ENCODE measurements at regions not wholly inside any gene's neighbourhood (a gene's known extent, or its start where the extent isn't known, plus 50 kb on each side); places are given as distances from the start of the nearest gene placed in this dataset.
"Not testable (repeated sequence)": the region's sequence is repeated elsewhere in the genome, so short reads cannot be mapped to it uniquely, and the experiment has no call there.

DNA sequence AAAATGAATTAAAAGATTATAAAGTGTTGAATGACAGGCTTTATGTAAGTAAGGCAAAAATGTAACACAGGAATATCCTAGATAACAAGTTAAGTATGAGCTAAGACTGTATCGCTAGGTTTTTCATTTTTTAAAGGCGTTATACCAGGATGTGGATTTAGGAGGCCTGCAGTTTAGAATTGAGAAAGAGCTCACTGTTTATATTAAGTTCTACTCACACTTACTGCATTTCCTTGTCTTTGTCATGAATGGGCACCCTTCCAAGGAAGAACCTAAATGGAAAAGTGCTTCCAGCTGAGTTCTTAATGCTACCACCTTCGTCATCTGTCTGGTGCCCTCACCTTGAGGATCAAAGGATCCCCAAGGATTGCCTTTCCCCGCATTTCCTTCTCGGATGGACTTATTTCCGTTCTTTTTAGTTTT is 148.7 kb downstream of the SOX4 start:
- no peak for DNase-seq (ENCODE audit: low spot score)

DNA sequence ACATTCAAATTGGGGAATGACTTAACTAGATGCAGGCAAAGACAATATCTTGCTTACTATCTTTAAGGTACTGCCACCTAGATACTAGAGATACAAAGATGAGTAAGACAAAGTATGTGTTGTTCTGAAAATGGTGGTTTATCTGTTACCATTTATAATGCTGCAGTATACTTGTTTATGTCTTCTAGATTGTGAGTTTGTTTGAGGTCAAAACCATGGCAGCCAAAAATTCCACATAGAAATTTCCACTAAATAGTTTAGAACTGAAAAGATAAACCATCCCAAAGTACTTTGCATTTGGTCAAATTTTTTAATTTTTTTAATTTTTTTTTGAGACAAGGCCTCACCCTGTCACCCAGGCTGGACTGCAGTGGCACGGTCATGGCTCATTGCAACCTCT is 150.8 kb downstream of the SOX4 start:
- no peak for DNase-seq (ENCODE audit: low spot score)

- DNase-seq (ENCODE audit: low spot score) = no peak
Observed at GRCh38 chr6:21745543-21746337, 152.2 kb downstream of the SOX4 start.

DNA sequence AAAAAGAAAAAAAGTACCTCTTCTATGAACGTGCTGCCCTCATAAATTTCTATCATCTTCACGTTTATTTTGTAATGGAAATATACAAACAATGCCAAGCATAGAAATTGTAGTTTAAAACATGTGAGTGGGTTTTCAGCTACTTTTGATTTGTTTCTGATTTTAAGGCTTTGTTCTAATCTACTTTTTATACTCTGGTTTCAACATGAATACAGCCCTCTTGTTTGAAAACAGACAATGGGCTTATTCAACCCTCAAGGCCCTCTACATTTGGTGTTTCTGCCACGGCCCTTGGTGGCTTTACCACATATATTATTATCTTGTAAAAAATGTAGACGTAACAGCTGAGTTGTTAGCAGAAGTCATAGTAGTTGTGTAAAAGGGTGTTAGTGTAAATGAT is 153.9 kb downstream of the SOX4 start:
- no peak for DNase-seq (ENCODE audit: low spot score)

DNA sequence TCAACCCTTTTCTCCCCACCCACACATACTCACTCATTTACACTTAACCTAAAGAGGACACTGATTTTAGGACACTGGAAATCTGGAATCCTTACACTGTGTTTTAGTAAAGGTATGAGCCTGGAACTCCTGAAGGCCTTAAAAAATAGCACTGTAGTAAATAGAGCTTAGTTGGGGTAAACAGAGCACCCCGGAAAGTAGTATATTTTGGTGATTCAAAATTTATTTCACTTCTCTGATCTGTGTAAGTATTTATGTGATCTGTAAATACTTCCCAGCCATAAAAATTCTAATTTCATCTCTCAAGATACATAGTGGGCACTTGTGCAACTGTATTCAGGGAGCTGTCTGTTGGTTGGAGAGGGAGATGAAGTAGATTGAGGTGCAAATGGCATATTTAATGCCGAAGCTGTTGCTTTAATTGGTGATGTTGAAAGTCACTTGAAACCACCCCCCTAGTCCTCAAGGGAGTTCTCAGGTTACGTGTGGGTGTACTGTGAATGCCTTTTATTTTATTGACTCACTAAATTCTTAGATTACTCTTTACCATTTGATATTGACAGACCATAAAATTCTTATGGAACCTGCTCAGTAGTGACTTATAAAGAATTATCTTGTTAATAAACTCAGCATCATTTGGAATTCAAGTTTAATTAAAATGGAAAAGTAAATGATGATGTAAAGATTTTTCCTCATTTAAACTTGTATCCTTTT is 154.9 kb downstream of the SOX4 start:
- DNase-seq (ENCODE audit: low spot score) = no peak

GRCh38 chr6:21749754-21750153 is 156.2 kb downstream of the SOX4 start:
- peak; percentile 75 for DNase-seq (ENCODE audit: low spot score)

- no peak for DNase-seq (ENCODE audit: low spot score)
Observed at GRCh38 chr6:21750575-21750974, 157.0 kb downstream of the SOX4 start.

DNA sequence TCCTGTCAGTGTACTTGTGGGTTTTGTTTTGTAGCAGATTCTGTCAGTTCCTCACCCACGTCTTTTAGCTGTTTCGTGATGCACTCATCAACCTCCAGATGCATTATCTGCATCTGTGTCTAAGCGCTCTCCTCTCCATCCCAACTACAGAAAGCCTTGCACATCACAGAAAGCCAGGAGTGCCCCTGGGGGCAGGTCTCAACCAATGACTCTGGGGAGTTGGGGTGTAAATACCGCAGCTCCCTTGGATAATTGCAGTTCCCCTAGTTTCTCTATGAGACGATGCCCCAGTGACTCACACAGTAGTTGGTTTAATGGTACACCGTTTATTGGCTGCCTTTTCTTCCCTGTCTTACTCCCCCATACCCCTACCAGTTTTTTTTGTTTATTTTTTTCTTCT is 158.1 kb downstream of the SOX4 start:
- DNase-seq (ENCODE audit: low spot score) = no peak

DNA sequence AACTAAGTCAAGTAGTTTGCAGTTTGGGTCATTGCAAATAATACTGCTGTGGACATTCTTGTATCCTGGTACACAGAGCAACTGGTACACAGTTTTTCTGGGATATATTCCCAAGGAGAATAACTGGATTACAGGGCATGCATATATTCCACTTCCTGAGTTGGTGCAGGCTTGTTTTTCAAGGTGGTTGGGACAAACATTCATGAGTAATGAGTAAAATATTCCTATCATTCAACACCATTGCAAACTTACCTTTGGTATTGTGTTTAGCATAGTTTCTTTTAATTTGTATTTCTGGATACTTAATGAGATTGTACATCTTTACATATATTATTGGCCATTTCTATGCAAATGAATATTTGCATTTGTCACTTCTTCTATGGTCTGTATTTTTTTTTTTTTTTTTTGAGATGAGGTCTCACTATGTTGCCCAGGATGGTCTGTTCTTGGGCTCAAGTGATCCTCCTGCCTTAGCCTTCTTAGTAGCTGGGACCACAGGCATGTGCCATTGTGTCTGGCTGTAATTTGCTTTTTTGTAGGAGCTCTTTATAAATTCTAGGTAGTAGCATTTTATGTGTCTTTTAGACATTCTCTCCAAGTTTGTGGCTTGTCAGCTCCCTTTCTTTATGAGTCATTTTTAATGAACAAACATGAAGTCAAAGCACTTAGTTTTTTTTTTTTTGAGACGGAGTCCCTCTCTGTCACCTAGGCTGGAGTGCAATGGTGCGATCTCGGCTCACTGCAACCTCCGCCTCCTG is 158.7 kb downstream of the SOX4 start:
- DNase-seq (ENCODE audit: low spot score) = no peak

DNA sequence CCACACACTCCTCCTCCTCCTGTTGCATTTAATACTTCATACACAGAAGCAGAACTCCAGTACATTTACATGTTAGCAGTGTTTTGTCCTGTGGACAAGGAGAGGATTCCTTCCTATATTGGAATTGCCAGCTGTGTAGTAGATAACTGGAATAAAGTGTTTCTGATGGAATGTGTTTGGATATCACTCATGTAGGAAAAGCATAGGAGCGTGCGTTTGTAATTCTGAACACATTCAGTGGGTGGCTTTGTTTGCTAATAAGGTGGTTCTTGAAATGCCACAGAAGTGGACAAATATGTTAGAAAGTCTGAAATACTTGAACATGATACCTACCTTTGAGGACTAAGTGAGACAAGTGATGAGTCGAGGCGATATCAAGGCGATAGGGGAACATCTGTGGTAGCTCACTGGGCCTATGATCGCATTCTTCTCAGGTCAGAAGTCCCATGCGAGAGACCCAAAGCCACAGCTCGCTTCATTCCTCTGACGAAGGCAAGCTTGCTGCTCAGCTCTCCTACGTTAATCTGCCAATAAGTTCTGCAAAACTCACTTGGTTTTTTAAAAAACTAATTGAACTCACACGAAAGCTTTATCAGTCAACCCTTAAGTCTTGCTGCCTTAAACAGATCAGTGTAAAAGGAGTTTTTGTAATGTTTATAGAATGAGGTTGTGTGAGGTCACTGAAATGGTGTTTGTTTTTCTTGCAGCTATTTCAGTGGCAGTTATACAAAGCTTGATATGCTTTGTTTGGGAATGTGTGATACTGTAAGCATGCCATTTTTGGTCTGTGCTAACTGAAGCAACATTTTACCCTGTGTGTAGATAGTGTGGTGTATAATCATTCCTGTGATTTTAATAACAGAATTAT is 159.9 kb downstream of the SOX4 start:
- peak; percentile 19 for DNase-seq (ENCODE audit: low spot score)

DNA sequence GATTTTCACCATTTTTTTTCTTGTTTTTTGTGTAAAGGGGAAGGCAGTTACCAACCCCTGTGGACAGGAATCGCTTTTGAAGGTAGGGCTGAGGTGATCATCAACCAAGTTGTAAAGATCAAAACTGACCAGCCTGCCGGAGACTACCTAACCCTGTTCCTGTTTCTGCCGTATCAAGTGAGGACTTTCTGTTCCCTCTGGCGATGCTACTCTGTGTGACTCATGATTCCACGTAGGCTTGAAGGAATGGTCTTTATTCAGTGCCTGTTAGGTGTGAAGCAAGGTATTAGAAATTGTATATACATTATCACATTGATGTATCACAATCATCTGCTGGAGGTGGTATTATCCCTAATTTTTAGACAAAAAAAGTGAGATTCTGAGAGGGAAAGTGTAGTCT is 161.3 kb downstream of the SOX4 start:
- DNase-seq (ENCODE audit: low spot score) = no peak

- DNase-seq (ENCODE audit: low spot score) = no peak
Observed at GRCh38 chr6:21756487-21756886, 162.9 kb downstream of the SOX4 start.

DNA sequence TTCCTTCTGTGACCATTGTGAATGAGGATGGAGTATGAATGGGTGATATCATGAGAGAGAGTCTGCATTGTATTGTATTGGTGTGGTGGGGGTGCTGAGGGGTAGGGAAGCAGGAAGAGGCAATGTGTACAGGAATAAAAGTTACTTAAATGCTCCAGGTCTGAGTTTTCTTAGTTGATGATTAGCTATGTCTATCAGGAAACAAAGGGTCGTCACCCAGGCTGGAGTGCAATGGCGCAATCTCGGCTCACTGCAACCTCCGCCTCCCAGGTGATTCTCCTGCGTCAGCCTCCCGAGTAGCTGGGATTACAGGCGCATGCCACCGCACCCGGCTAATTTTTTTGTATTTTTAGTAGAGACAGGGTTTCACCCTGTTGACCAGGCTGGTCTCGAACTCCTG is 163.8 kb downstream of the SOX4 start:
- not testable (repeated sequence) for DNase-seq (ENCODE audit: low spot score)

DNA sequence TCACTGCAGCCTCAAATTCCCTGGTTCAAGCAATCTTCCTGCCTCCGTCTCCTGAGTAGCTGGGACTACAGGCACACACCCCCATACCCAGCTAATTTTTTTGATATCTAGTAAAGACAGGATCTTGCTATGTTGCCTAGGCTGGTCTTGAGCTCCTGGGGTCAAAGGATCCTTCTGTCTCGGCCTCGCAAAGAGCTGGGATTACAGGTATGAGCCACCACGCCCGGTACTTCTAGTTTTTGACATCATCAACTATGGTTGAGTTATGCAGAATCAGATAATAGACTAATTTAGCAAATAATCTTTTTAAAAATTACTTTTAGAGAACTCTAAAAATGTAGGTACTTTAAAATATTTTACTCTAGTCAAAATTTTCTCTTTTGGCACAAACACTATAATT is 166.2 kb downstream of the SOX4 start:
- DNase-seq (ENCODE audit: low spot score) = no peak

GRCh38 chr6:21761053-21761730 is 167.6 kb downstream of the SOX4 start:
- DNase-seq (ENCODE audit: low spot score) = not testable (repeated sequence)

- DNase-seq (ENCODE audit: low spot score) = no peak
Observed at GRCh38 chr6:21764989-21765388, 171.4 kb downstream of the SOX4 start.

DNA sequence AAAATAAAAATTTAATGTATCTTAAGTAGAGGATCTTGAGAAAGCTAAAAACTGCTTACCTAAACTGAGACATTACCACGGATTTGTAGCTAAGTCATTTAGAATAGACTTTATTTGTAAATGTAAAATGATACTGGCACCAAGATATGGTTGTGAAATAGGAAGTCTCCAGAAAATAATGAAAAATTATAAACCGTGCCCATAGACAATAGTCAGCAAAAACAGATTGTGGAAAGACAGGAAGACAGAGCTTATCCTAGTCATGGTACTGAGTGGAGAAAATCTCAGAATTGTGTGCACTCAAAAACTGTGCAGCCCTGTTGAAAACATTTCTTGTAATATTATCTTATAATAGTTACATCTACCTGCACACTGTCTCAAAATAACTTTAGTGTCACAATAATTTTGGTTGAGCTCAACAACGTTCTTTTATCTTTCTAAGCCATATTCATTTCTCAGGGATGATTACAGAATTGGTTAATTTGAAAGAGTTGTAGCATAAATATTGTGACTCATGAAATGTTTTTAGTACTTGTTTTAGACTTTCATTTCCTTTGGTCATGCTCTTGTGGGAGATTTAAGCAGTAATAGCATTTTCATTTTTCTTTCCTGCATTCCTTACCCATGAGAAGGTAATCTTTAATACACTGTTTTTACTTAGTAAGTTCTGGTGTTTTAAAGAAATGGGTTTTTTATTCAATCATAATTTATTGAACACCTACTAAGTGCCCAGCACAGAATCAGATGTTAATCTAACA is 174.5 kb downstream of the SOX4 start:
- DNase-seq (ENCODE audit: low spot score) = peak; percentile 28

GRCh38 chr6:21769405-21769861 is 175.9 kb downstream of the SOX4 start:
- DNase-seq (ENCODE audit: low spot score) = peak; percentile 93

DNA sequence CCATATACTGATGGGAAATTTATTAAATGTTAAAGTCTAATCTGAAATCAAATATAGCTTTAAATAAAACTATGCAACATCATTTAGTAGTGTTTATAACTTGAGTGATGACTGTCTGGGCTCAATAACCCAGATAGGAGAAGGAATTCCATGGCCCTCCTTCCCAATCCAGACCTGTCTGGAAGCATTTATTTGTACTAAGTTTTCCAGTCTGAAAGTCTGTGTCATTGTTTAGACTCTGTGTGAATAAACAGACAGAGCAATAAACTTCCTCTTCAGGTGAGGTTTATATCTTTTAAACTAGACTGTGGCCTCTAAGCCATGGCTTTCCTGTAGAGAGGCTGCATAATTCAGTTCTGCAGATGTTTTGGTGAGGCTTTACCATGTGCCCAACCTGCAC is 176.4 kb downstream of the SOX4 start:
- DNase-seq (ENCODE audit: low spot score) = no peak

Measured in umbilical cord (tissue), 1 donor.